ENCODE measurements at regions not wholly inside any gene's neighbourhood (a gene's known extent, or its start where the extent isn't known, plus 50 kb on each side); places are given as distances from the start of the nearest gene placed in this dataset.

DNA sequence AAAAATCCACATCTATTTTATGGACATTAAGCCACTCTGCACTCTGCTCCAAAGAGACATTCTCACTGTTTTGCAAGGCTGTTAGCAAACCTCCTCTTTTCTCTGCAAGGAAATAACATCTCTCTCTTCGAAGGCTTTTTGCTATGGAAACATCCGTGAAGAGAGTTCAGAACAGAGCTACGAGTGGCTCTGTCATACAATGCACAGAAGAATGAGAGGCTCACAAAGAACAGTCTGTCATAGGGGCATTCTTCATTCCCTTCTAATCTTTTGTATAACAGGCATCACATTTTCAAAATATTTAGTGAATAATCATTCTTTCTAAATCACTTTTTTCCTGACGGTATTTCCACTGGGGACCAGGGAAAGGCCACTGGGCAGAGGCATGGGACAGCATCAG, 346.1 kb downstream of the IRS2 start:
- DNase-seq (ENCODE audit: low read depth in 3 of 3): no peak

DNA sequence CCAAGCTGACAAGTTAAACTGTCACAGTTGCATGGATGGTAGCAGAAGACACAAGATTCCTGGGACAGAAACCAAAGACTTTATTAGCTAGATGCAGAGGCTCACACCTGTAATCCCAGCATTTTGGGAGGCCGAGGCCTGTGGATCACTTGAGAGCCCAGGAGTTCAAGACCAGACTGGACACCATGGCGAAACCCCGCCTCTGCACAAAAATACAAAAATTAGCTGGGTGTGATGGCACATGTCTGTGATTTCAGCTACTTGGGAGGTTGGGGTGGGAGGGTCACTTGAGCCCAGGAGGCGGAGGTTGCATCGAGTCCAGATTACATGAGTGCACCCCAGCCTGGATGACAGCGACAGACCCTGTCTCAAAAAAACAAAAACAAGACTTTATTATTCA, 346.6 kb downstream of the IRS2 start:
- no peak for DNase-seq (ENCODE audit: low read depth in 3 of 3)

DNA sequence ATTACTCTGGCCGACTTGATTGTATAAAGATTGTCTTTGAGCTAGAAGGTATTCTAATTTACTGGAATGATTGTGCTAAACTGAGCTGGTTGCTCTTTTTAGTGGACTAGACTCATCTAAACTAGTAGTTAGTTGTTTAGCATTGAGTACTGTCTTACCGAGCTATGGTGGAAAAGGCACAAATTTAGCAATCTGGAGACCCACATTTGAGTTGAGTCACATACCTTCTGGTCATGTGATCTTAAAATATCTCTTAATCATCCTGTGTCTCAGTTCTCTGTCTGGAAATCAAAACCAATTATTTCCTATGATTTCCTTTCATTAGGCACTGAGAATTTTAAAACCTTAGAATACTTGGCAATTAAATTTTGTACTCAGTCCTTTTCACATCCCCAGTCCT, 349.5 kb downstream of the IRS2 start:
- DNase-seq (ENCODE audit: low read depth in 3 of 3): no peak

DNA sequence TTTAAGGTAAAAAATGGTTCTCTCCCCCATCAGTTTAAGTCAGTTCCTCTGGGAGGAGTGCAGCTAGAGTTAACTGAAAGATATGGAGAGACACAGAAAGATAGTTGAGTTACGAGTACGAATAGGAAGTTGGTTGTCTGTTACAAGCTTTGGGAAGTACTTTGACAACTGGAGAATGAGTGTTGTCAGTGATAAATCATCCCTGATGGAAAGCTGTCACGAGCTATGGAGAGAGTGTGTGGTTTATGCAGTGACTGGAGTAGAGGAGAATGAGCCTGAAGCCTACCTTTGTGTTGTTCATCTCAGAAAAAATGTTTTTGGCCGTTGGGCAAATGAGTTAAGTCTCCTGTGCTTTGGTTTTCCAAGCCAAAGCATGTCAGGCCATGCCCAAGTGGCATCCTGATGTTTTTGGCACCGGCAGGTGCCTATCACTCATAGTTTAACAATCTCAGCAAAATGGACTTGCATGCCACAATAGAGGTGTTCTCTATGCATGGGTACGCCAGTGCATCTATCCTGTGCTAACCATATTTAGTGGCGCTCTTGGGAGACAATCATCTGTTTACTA, 350.2 kb downstream of the IRS2 start:
- DNase-seq (ENCODE audit: low read depth in 3 of 3): no peak

DNA sequence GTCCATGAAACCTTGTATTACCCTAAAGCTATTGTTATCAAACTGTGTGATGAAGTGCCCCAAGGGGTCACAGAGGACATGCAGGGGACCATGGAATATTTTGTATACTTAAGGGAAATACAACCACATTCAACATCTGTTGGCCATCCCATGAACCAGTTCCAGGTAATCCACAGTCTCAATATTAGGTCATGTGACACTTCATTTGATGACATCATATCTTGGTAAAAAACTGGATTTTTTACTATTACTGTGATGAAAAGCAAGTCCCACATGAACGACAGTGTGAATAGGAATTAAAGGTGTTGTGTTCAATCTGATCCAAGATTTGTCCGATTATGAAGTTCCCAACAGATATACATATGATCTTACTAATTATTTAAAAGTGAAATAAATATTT, 355.2 kb downstream of the IRS2 start:
- DNase-seq (ENCODE audit: low read depth in 3 of 3): no peak

DNA sequence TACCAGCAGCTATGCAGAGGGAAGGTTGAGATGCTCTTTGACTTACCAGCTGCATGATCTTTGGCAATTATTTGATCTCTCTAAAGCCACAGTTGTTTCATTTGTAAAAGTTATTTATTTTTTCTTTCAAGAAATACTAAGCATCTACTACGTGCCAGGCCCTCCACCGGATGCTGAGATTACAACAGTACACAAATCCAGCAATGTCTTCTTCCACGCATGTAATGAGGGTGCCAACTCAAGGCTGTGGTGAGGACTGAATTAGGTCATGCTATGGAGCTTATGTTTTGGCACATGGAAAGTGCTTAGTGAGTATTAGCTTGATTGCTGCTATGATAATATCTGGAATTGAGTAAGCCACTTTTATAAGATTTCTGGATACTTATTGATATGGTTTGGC, 358.2 kb downstream of the IRS2 start:
- DNase-seq (ENCODE audit: low read depth in 3 of 3): no peak

DNA sequence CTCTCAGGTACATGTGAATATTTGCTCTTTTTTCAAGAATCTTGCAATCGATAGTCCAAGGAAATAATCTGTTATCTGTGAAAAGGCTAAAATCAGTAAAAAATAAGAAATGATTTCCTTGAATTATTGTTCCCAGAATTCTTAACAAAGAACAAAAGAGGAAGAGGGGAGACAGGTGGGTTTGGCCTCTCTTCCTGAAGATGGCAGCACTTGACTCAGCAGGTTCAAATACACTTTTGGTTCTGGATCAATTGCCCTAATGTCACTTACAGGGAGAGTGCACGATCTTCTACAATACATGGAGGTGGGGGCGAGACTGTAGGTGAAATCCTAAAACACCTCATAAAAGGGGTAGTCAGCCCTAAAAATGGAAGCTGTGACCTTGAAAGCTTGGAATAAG, 358.7 kb downstream of the IRS2 start:
- no peak for DNase-seq (ENCODE audit: low read depth in 3 of 3)

DNA sequence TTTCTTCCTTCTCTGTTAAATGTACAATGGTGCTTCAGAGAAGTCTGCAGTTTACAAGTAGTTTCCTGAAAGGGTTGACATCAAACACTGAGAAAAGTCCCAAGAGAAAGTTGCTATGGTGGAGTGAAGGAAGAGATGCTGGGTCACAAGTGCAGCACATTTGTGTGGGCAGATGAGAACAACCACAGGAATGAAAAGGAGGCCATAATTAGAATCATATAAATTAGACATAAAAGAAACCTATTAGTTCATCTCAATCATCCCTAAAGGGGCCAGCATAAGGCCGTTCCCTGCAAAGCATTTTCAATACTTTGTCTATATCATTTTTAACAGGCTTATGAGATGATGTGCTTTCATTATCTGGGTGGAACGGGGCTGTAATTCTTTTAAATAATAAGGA, 359.2 kb downstream of the IRS2 start:
- no peak for DNase-seq (ENCODE audit: low read depth in 3 of 3)

DNA sequence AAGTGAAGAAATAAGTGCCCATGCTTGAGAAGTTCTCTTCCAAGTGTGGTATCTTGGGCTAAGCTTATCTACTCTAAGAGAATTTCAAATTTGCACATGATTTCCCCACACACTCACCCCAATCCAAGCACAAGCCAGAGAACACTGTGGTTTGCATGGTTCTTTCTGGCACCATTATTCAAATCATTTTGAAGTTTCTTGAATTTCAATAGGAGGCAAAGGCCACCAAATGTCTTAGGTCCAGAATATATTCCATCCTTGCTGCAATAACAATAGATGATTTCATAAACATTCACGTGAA, 359.7 kb downstream of the IRS2 start:
- DNase-seq (ENCODE audit: low read depth in 3 of 3): no peak

DNA sequence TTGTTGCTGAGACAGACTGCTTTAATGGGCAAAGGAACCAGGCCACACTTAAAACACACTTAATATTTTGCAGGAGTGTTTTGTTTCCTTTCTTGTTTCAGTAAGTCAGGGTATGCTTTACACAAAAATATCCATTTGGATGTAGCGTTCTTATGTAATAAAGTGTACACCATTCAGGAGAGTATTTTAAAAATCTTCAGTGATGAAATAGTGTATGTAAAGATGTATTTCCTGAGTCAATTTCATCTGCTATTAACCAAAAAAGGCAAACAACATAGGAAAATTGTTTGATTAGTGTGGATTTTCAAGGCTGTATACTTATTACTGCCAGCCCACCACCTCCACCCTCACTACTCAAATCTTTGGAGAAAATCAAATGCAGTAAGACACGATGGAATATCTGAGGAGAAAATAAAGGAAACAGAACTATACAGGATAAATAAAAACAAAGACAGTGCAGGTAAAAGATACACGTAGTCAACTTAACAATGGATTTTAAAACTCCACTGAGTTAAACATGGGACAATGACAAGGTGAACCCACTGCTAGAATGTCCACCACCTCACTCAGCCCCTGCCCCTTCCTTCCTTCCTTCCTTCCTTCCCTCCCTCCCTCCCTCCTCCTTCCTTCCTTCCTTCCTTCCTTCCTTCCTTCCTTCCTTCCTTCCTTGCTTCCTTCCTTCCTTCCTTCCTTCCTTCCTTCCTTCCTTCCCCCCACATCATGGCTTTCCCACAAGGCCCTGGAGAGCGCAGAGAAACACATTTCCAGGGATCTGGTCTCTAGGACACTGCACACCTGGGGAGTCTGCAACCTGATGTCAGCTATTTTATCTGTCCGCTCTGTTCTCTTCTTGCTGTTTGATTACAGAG, 360.3 kb downstream of the IRS2 start:
- DNase-seq (ENCODE audit: low read depth in 3 of 3): no peak

DNA sequence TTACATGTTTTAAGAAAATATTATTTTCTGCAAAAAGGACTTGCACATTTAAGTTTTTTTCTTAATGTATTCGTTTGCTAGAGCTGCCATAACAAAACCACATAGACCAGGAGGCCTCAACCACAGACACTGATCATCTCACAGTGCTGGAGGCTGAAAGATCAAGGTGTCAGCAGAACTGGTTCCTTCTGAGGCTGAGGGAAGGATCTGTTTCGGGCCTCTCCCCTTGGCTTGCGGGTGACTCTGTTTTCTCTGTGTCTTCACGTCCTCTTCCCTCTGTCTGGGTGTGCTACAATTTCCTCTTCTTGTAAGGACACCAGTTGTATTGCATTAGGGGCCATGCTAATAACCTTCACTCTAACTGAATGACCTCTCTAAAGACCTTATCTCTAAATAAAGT, 364.2 kb downstream of the IRS2 start:
- DNase-seq (ENCODE audit: low read depth in 3 of 3): no peak

DNA sequence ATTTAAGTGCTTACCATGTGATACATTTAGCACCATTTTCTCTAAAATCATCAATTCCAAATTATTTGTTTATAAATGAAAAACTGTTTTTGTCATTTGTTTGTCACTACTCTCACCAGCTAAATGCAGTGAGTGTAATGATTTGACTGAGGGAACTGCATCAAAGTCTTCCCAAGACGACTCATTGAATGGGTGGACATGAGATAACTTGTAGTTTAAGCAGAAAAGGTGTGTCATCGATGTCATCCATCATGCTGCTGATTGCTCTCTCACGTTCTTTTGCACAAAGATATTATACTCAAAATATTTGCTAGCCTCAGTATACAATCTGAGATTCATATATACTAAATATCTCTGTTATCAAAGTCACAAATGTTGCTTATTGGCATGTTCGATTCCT, 366.5 kb downstream of the IRS2 start:
- no peak for DNase-seq (ENCODE audit: low read depth in 3 of 3)

DNA sequence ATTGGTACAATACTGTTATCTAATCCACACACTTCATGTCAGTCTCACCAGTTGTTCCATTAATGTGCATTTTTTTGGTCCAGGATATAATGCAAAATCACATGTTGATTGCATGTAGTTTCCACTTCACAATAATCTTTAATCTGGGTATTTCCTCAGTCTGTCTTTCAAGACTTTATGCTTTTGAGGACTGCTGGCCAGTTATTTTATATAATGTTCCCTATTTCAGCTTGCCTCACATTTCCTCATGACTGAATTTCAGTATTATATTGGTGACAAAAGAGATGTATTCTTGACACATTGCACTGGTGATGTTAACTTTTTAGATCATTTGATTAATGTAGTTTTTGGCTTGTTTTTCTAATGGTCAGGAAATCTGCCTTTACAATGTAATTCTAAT, 368.3 kb downstream of the IRS2 start:
- DNase-seq (ENCODE audit: low read depth in 3 of 3): no peak

DNA sequence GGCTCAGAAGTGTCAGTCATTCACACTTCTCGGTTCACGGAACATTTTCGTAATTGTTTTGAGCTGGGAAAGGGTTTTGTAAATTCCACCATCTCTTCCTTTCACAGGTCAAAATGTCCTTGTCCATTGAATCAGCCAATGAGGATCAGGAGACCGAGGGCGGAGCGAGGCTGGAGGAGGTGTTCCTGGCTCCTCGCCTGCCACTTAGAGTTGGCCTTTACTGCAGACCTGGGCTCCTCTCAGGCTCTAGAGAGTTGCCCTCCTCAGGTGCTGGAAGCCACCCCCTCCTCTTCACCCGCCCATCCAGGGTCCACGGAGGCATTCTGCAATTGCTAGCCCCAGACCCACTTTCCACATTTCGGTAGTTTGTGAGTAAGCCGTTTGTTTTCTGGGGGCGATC, 370.4 kb downstream of the IRS2 start:
- DNase-seq (ENCODE audit: low read depth in 3 of 3): no peak

DNA sequence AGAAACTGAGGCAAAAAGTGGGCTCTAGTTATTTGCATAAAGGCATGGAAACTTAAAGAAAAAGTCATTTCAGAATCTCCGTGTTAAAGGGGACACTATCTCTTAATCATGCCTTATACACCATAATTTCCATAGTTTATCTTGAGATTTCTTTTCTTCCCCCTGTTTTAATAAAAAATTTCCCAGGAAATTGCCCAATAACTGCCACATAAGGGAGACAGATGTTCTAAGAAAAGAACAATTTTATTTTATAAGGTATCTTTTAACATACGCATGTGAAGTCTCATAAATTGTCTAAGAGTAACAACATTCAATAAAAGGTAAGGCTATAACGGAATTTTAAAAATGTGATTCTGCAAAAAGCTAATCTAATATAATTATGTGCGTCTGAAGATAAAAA, 371.3 kb downstream of the IRS2 start:
- no peak for DNase-seq (ENCODE audit: low read depth in 3 of 3)

DNA sequence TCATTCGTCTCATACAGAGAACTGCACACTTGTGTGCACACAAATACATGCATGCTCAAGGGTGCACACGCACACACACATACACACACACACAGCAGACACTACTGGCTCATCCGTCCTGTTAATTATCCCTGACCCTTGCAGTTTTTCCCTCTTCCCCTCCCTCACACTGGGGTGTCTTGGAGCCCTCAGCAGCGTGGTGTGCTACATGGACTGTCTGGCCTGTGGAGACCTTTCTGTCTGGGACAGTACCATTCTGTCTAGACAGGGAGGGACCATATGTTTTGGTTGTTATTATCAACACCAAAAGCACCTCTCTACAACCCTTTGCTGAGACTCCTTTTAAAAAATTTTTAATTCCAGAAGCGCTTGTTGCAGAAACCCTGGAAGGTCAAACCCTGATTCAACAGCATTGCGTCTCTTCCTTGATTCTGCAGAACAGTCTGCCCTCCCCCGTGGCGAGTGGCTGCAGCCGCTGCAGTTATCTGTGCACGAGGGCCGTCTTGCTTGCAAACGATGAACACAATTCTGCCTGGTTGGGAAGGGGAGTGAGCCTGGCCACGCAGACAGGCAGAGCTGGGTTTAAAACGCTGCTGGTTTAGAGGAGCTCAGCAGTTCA, 374.0 kb downstream of the IRS2 start:
- DNase-seq (ENCODE audit: low read depth in 3 of 3): no peak

DNA sequence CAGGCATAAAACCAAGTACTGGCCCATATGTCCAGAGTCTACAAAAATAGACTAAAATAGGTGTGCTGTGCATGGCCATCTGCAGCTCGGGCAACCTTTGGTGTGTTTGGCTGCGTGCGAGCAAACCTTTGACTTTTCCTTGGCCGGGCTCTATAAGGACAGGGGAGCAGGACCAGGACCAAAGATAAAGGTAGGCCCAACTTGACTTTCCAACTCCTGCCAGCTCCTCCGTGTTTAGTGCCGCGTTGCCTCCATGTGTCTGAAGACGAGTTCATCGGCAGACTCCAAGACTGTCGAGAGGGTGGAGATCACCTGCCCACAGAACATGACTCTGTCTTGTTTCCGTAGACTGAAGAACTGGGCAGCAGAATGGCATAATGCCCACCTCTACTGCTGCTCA, 375.5 kb downstream of the IRS2 start:
- DNase-seq (ENCODE audit: low read depth in 3 of 3): no peak

DNA sequence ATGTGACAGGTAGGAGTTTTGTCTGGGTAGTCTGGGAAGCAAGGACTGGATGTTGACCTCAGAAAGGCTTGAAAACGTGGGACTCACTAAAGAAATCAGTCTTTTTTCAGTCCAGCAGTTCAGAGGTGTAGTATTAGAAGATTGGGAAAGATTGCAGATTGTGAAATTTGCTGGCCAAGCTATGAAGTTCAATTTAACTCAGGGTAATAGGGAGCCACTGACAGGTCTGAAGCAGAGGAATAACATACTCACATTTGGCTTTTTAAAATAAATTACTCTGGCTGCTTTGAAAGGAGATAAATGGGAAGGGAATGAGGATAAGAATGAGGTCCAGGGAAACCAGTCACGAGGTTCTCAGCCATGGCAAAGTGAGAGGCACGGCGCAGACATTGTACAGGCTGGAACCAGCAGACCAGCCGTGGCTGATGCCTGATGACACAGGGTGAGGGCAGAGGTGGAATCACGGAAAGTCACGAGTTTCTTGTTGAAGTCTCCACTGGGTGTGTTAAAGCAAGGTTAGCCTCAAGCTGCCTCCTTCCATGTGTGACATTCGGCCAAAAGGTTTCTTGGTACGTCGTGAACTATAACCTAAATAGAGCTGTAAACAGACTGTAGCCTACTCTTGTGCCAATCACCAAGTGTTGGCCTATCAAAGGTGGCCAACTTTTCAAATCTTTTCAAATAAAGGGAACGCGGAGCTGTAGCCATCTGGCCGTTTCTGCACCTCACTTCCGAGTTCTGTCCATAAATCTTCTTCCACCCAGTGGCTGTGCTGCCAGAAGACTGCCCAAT, 377.6 kb downstream of the IRS2 start:
- no peak for DNase-seq (ENCODE audit: low read depth in 3 of 3)

DNA sequence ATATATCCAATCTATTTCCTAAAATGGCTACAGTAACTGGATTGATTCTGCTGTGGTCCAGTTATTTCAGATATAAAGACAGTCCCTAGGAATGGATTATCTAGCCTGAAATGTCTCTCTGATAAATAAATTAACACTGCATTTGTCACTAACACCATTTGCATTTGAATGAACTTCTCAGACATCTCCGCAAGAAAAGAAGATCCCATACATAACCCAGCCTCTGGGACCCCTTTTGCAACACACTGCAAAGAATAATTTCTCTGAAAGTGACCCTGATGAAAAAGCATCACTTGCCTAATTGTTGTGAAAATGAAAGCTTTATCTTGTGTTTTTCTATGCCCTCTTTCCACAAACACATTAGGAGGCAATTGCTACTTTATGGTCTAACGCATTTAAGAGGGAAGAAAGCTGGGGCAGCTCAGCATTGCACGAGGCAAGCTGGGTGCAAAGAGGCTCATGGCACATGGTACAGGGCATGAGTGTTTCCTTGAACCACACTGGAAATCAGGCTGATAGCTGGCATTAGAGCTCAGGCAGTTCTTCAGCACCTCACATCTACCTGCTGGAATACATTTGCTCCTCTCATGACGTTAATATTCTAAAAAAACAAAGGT, 379.9 kb downstream of the IRS2 start:
- DNase-seq (ENCODE audit: low read depth in 3 of 3): no peak

DNA sequence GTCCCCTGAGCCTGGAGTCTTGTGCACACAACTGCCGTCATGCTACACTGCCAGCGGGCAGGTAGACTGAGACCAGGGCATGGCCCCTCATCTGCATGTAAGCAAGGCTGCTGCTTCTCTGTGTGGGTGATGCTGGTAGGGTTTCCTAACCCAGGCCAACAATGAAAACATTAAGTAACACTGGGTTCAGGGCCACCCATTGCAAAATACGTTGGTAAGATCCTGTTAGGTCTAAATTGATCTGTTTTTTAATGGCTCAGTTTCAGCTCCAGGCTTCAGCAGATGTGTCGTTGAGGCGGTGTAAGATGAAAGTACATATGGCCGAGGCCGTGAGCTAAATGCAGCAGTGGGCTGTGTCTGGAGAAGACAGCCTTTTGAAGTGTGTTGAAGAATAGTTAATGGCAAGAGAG, 383.4 kb downstream of the IRS2 start:
- no peak for DNase-seq (ENCODE audit: low read depth in 3 of 3)

DNA sequence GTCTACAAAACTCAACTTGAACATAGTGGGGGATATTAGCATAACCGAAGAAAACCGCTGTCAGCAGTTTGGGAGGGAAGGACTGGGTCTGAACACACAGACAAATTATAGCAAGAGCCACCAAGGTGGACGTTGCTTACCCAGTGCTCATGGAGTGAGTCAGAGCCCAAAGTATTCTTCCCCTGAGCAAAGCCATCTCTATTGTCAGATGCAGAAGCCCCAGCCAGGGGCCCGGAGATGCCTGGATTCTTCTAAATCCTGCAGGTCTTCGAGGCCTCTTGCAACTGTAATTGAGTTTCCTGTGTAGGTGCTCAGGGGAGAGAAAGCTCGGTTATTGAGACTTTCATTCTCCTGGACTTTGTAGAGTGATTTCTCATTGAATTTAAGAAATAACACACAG, 384.5 kb downstream of the IRS2 start:
- DNase-seq (ENCODE audit: low read depth in 3 of 3): no peak

DNA sequence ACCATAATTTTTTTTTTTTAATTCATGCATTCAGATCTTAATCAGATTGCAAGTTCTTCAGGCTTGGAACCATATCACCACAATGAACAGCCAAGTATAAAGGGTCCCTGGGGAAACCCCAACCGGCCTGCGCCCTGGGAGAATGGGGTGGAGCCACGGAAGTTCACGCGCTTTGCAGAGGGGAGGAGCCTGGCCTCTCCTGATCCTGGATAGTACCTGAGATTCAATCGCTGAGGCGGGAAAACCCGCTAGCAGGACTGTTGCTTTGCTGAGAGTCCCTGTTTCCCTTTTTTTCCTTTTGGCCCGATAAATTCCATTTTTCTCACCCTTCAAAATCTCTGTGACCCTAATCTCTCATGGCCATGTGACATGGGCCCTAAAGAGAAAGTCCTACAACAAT, 385.1 kb downstream of the IRS2 start:
- DNase-seq (ENCODE audit: low read depth in 3 of 3): no peak

Data from stimulated activated CD4-positive, alpha-beta T cell treated with anti-CD3 and anti-CD28 coated beads, TNF-alpha, amount 100 ng/mL, for 48 hours (primary cell).